Astrocyte (in vitro differentiated cells and primary cell): ENCODE measurements at regions not wholly inside any gene's neighbourhood (a gene's known extent, or its start where the extent isn't known, plus 50 kb on each side); places are given as distances from the start of the nearest gene placed in this dataset.

ENCODE experiments used
- DNase-seq: peaks from one replicate; pipeline ENCODE4 v3.0.0-alpha.2; 2010; ENCODE audit warnings: low read depth
- FAIRE-seq: peaks from 2 replicates; lab custom pipeline; 2011; peaks lifted over from hg19 to GRCh38; lab: Jason Lieb, UNC
- H2AFZ ChIP-seq: 2 replicates; pipeline ENCODE4 v1.6.0; 2012; ENCODE audit warnings: low read depth, low read length, inconsistent platforms
- H3K27ac ChIP-seq: 2 replicates; pipeline ENCODE4 v1.5.1; 2011; ENCODE audit warnings: low read depth, low read length, inconsistent platforms
- H3K27me3 ChIP-seq: 2 replicates; pipeline ENCODE4 v1.6.0; 2011; ENCODE audit warnings: low read length, inconsistent platforms; ENCODE audit not compliant: insufficient read depth
- H3K36me3 ChIP-seq: 2 replicates; pipeline ENCODE4 v1.5.1; 2011; ENCODE audit warnings: low read length, inconsistent platforms; ENCODE audit not compliant: insufficient read depth
- H3K4me1 ChIP-seq: 2 replicates; pipeline ENCODE4 v1.5.1; 2011; ENCODE audit warnings: low read length, inconsistent platforms; ENCODE audit not compliant: insufficient read depth
- H3K4me2 ChIP-seq: 2 replicates; pipeline ENCODE4 v1.6.0; 2012; ENCODE audit warnings: low read length, inconsistent platforms
- H3K4me3 ChIP-seq: 2 replicates; pipeline ENCODE4 v1.5.1; 2011; ENCODE audit warnings: low read depth, mild to moderate bottlenecking, low read length, inconsistent platforms; ENCODE audit not compliant: insufficient read depth
- H3K79me2 ChIP-seq: 2 replicates; pipeline ENCODE4 v1.6.0; 2012; ENCODE audit warnings: mild to moderate bottlenecking, low read length, inconsistent platforms; ENCODE audit not compliant: insufficient read depth
- H3K9ac ChIP-seq: 2 replicates; pipeline ENCODE4 v1.6.0; 2012; ENCODE audit warnings: mild to moderate bottlenecking, low read length, inconsistent platforms
- H3K9me3 ChIP-seq: 2 replicates; pipeline ENCODE4 v1.5.1; 2012; ENCODE audit warnings: low read depth, mild to moderate bottlenecking, low read length, inconsistent platforms; ENCODE audit not compliant: insufficient read depth
- H4K20me1 ChIP-seq: 2 replicates; pipeline ENCODE4 v1.6.0; 2012; ENCODE audit warnings: low read length, inconsistent platforms; ENCODE audit not compliant: insufficient read depth
- H3K27ac Mint-ChIP-seq: one replicate; pipeline ENCODE4 v1.8.0; 2021; ENCODE audit warnings: mild to moderate bottlenecking, mixed read lengths; ENCODE audit not compliant: unreplicated experiment
- H3K27me3 Mint-ChIP-seq: one replicate; pipeline ENCODE4 v1.8.0; 2021; ENCODE audit warnings: low read depth, mixed read lengths; ENCODE audit not compliant: unreplicated experiment
- H3K36me3 Mint-ChIP-seq: one replicate; pipeline ENCODE4 v1.8.0; 2021; ENCODE audit warnings: low read depth, mixed read lengths; ENCODE audit not compliant: unreplicated experiment
- H3K4me1 Mint-ChIP-seq: one replicate; pipeline ENCODE4 v1.8.0; 2021; ENCODE audit warnings: low read depth, mixed read lengths; ENCODE audit not compliant: unreplicated experiment
- H3K4me3 Mint-ChIP-seq: one replicate; pipeline ENCODE4 v1.8.0; 2021; ENCODE audit warnings: mild to moderate bottlenecking, moderate library complexity, mixed read lengths; ENCODE audit not compliant: unreplicated experiment
- H3K9me3 Mint-ChIP-seq: one replicate; pipeline ENCODE4 v1.8.0; 2021; ENCODE audit warnings: mild to moderate bottlenecking, mixed read lengths; ENCODE audit not compliant: unreplicated experiment
- CTCF ChIP-seq: IDR thresholded peaks from 2 replicates; pipeline ENCODE4 v1.5.1; 2011; ENCODE audit warnings: low read depth, mild to moderate bottlenecking, inconsistent platforms, low read length, moderate library complexity; ENCODE audit not compliant: insufficient read depth
- EZH2 ChIP-seq: IDR thresholded peaks from 2 replicates; pipeline ENCODE4 v1.6.1; 2012; ENCODE audit warnings: mild to moderate bottlenecking, low read length, inconsistent platforms; ENCODE audit not compliant: insufficient read depth

GRCh38 chr18:78741381-78742217, 238.0 kb upstream of the SALL3 start:
- H3K27me3 Mint-ChIP-seq, result peaks cover 7% of the 10 kb centered on the region
- TF ChIP-seq CTCF (no peak), EZH2 (no peak)
- DNase-seq (no peak), FAIRE-seq (no peak)
- Histone ChIP-seq H3K4me1 (no peaks in the 10 kb centered on the region), H4K20me1 (no peaks in the 10 kb centered on the region), H3K27me3 (no peaks in the 10 kb centered on the region), H3K9ac (no peak overlapping the region), H3K36me3 (no peaks in the 10 kb centered on the region), H3K27ac (no peak overlapping the region), H3K79me2 (no peaks in the 10 kb centered on the region), H3K4me2 (no peak overlapping the region), H3K4me3 (no peak overlapping the region), H3K9me3 (peaks cover 4% of the 10 kb centered on the region), H2AFZ (no peak overlapping the region)
- H3K27ac Mint-ChIP-seq, result no peak overlapping the region
- H3K9me3 Mint-ChIP-seq, result peaks cover 31% of the 10 kb centered on the region
- no peaks in the 10 kb centered on the region for H3K4me1 Mint-ChIP-seq
- no peak overlapping the region for H3K4me3 Mint-ChIP-seq
- no peaks in the 10 kb centered on the region for H3K36me3 Mint-ChIP-seq

- Histone ChIP-seq H3K36me3 (no peaks in the 10 kb centered on the region), H3K27me3 (no peaks in the 10 kb centered on the region), H3K9me3 (peaks cover 4% of the 10 kb centered on the region), H3K4me1 (no peaks in the 10 kb centered on the region), H3K27ac (no peak overlapping the region), H2AFZ (no peak overlapping the region), H4K20me1 (no peaks in the 10 kb centered on the region), H3K79me2 (no peaks in the 10 kb centered on the region), H3K9ac (no peak overlapping the region), H3K4me3 (no peak overlapping the region), H3K4me2 (no peak overlapping the region)
- FAIRE-seq (no peak), DNase-seq (no peak)
- Mint-ChIP-seq H3K36me3 (no peaks in the 10 kb centered on the region), H3K27me3 (peaks cover 7% of the 10 kb centered on the region), H3K4me1 (no peaks in the 10 kb centered on the region), H3K9me3 (peaks cover 26% of the 10 kb centered on the region), H3K4me3 (no peak overlapping the region), H3K27ac (no peak overlapping the region)
- TF ChIP-seq EZH2 (no peak), CTCF (no peak)
Observed at GRCh38 chr18:78742218-78742745, 237.3 kb upstream of the SALL3 start.

- Mint-ChIP-seq H3K4me3 (no peak overlapping the region), H3K36me3 (no peaks in the 10 kb centered on the region), H3K27ac (no peak overlapping the region), H3K9me3 (peaks cover 25% of the 10 kb centered on the region), H3K27me3 (peaks cover 7% of the 10 kb centered on the region), H3K4me1 (no peaks in the 10 kb centered on the region)
- Histone ChIP-seq H3K27me3 (no peaks in the 10 kb centered on the region), H3K27ac (no peak overlapping the region), H4K20me1 (no peaks in the 10 kb centered on the region), H3K79me2 (no peaks in the 10 kb centered on the region), H2AFZ (no peak overlapping the region), H3K36me3 (no peaks in the 10 kb centered on the region), H3K4me1 (no peaks in the 10 kb centered on the region), H3K9ac (no peak overlapping the region), H3K9me3 (peaks cover 2% of the 10 kb centered on the region), H3K4me3 (no peak overlapping the region), H3K4me2 (no peak overlapping the region)
- TF ChIP-seq CTCF (no peak), EZH2 (no peak)
- DNase-seq (no peak), FAIRE-seq (no peak)
Observed at GRCh38 chr18:78743078-78743477, 236.5 kb upstream of the SALL3 start.
